GM19351 (cell line): ENCODE measurements at regions not wholly inside any gene's neighbourhood (a gene's known extent, or its start where the extent isn't known, plus 50 kb on each side); places are given as distances from the start of the nearest gene placed in this dataset.
A peak's percentile ranks its signal among the peaks of the same experiment; 100 is the strongest.
"Not testable (repeated sequence)": the region's sequence is repeated elsewhere in the genome, so short reads cannot be mapped to it uniquely, and the experiment has no call there.

ENCODE experiments used
- ATAC-seq: cut with Tn5 transposase; IDR thresholded peaks from one replicate; pipeline ENCODE4 v1.9.1; 2021; ENCODE audit warnings: mild to moderate bottlenecking, moderate library complexity; ENCODE audit not compliant: unreplicated experiment

GRCh38 chr5:89069591-89069990 is 186.6 kb upstream of the MEF2C start:
- no peak for ATAC-seq

GRCh38 chr5:89067362-89067761 is 184.4 kb upstream of the MEF2C start:
- ATAC-seq = no peak

GRCh38 chr5:89065919-89066318 is 182.9 kb upstream of the MEF2C start:
- ATAC-seq = peak; percentile 92

DNA sequence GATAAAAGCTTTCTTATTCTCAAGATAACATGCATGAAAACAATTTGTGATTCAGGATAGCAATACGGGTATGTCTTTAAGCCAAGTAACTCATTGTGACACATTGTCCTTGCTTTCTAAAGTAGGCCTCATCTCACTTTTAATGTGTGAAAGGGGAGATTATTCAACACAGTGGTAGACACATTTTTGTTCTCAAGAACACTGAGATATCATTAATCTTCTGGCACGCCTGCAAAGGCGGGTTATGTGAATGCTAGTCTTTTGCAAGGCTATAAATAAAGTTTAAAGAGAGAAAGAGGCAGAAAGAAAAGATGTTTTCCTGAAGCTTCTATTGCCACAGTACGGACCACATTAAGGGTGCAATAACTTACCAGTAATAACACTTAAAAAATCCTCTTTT is 181.8 kb upstream of the MEF2C start:
- ATAC-seq = no peak

- peak; percentile 71 for ATAC-seq
Observed at GRCh38 chr5:89064054-89064453, 181.1 kb upstream of the MEF2C start.

- no peak for ATAC-seq
Observed at GRCh38 chr5:89060768-89061167, 177.8 kb upstream of the MEF2C start.

DNA sequence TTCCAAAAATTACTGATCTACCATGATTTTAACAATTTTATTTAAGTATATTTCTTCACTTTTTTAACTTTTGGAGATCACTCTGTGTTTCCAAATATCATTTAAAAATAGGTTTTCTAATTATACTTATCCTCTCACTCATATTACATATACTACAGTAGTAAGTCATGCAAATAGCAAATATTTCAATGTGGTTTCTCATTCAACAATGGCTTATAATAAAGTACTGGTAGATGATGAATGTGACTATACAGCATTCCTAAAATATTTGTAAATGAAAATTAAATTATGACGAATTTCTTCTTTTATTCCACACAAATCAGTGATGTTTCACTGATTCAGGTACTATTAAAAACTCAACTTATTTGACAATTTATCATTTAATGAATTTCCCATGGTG is 176.3 kb upstream of the MEF2C start:
- ATAC-seq = no peak

GRCh38 chr5:89055695-89056085 is 172.7 kb upstream of the MEF2C start:
- ATAC-seq = no peak

- ATAC-seq = no peak
Observed at GRCh38 chr5:89055015-89055694, 172.2 kb upstream of the MEF2C start.

DNA sequence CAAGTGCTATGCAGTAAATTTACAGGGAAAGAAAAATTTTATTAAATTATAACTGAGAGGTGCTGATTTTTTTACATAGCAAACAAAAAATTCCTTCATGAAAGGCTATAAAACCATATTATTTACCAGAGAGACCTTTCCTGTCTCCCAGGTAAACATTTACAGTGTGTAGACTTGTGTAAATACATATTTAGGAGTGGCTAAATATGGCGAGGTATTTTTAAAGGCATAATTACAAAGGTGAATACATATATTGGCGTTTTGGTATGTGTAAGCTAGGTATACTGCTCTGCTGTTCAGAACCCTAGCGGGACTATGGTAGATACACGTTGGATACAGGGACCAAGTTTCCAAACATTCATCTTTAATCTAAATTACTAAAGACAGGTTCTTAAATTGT is 170.6 kb upstream of the MEF2C start:
- ATAC-seq = no peak

DNA sequence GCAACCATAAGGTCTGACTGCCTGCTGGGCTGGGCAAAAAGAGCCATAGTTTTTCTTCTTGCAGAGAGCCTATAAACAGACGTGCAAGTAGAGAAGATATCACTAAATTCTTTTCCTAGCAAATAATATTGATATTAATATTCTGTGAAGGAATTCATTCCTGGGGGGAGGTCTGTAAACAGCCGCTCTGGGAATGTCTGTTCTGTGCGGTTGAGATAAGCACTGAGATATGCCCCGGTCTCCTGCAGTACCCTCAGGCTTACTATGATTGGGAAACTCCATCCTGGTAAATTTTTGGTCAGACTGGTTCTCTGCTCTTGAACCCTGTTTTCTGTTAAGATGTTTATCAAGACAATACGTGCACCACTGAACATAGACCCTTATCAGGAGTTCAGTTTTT is 167.1 kb upstream of the MEF2C start:
- ATAC-seq = not testable (repeated sequence)

GRCh38 chr5:89047571-89047970 is 164.6 kb upstream of the MEF2C start:
- no peak for ATAC-seq

GRCh38 chr5:89045216-89045615 is 162.2 kb upstream of the MEF2C start:
- ATAC-seq = no peak

DNA sequence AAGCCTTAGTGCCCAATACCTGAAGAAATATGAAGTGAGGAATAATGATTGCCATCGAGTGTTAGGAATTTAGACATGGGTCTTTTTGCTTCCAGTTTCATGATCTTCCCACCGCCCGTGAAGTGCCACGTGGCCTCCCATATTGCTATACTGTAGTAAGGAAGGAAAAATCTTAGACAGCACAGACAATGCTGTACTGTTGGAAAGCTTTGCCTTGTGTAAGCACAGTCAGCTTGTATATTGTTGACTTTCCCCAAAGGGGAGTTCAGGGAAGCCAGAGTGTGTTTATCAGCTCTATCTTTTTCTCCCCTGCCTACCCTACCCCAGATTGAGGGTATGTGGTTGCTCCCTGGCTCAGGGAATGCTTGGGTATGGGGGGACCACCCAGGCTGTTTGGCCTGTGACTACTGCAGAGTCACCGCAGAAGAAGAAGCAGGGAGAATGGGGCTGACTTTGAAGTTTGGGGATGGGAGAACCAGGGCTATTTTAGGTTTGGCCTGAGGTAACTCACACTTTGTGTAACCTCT is 161.8 kb upstream of the MEF2C start:
- ATAC-seq = no peak

- ATAC-seq = no peak
Observed at GRCh38 chr5:89043676-89044075, 160.7 kb upstream of the MEF2C start.

- no peak for ATAC-seq
Observed at GRCh38 chr5:89042746-89043145, 159.8 kb upstream of the MEF2C start.

DNA sequence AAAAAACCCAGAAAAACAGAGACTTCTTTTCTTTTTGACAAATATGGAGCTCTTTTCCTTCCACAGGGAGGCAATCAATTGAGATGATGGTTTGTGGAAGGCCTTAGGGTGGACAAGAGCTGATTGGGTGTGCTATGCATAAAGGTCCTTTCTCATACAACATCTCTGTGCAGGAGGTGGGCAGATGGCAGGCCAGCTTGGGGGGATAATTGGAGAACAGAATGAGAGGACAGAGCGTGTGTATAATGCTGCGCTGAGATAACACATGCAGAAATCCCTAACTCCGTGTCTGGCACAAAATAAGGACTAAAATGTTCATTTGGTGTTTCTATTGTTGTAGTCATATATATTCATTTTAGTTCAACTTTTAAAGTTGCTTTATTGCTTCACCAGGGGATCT is 159.0 kb upstream of the MEF2C start:
- no peak for ATAC-seq

DNA sequence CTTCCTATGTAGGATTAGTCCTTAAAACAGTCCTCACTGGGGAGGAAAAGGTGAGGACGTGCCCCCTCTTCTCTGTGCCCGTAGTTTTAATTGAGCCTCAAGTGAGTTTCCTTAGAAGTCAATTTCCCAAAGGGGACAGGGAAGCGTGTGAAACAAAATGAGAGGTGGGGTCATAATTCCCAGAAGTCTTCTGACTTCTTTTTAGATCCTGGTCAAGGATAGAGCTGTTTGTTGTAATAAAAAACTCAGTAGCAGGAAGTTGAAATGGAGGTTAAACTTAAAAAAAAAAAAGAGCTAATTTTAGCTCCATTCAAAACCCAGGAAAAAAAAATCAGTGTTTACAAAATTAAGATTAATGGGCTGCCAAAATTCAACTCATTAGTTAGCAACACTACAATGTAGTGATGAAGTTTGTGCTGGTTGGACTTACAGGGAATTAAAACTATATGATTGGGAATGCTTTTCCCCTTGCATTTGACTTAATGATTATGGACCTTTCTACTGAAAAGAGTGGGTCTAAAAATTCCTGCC is 158.3 kb upstream of the MEF2C start:
- ATAC-seq = no peak

- ATAC-seq = no peak
Observed at GRCh38 chr5:89036704-89037489, 153.9 kb upstream of the MEF2C start.

DNA sequence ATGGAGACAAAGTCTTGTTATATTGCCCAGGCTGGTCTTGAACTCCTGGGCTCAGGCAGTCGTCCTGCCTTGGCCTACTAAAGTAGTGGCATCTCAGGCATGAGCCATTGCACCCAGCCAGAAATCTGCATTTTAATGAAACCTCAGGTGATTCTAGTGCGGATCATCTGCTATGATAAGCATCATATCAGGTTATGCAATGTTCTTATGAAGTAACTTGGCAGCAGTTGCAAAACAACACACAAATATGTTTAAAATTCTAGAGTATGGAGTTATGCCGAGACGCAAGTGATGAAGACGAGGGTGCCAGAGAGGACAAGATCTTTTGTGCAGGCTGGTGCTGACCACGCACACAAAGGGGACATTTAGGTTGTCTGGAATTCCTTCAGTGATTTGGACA is 153.2 kb upstream of the MEF2C start:
- no peak for ATAC-seq

- peak; percentile 64 for ATAC-seq
Observed at GRCh38 chr5:89034588-89034987, 151.6 kb upstream of the MEF2C start.

- ATAC-seq = no peak
Observed at GRCh38 chr5:89030798-89031197, 147.8 kb upstream of the MEF2C start.
